ENCODE measurements at regions not wholly inside any gene's neighbourhood (a gene's known extent, or its start where the extent isn't known, plus 50 kb on each side); places are given as distances from the start of the nearest gene placed in this dataset.

DNA sequence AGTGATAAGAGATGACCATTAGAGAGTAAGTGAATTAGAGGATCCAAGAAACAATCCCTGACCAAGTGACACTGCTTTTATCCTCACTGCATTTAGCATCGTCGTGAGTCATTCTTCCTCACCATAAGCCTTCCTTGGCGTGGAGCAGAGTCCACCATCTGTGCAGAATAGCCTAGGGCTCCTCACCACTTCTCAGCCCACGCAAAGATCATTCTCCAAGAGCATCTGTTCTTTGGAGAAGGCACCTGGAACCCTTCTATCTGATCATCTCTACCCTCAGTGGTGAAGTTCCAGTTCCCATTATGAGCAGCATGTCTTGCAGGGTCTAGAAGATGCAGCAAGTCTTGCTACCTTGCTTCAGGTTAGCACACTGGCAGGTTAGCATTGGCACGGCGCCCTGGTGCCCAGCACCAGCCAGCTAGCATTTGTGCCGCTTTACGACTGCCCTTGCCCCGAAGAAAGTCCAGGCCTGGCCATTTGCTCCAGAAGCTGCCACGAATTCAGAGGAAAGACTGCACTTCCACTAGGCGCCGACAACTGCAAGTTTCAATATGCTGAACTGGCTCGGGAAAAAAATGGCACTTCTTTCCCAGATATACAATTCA is 225.8 kb downstream of the TTC32 start:
- DNase-seq = no peak

DNA sequence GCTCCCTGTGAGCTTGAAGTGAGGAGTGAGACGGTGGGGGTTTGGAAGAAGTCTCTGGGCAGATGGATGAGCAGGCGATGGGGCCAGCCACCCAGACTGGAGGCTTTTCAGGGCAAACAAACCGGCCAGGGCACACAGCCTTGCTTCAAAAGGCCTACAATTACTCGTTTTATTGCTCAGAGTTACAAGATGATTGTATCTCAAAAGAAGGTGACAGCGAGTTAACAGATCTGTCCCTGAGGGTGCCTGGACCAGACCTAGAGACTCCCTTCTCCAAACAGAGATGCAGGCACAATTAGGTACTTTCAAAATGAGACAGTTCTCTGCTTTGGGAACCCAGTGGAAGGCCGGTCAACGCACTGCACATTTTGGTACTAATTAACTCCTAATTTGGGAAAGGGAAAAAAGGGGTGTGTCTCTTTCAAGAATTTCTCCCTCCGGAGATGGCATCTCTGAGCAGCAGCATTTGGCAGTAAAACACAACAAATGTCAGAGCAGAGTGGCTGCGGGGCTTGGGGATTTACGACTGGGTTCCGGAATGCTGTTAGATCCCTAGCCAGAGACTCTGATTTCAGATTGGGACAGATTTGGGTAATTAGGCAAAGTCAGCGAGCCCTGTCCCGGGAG is 226.7 kb downstream of the TTC32 start:
- no peak for DNase-seq

- no peak for DNase-seq
These were observed 227.5 kb downstream of the TTC32 start for GRCh38 chr2:19674051-19675002.

GRCh38 chr2:19673213-19673791 is 228.5 kb downstream of the TTC32 start:
- DNase-seq = no peak

- DNase-seq = no peak
These were observed 229.9 kb downstream of the TTC32 start for GRCh38 chr2:19671916-19672315.

- DNase-seq = no peak
These were observed 230.5 kb downstream of the TTC32 start for GRCh38 chr2:19671311-19671710.

DNA sequence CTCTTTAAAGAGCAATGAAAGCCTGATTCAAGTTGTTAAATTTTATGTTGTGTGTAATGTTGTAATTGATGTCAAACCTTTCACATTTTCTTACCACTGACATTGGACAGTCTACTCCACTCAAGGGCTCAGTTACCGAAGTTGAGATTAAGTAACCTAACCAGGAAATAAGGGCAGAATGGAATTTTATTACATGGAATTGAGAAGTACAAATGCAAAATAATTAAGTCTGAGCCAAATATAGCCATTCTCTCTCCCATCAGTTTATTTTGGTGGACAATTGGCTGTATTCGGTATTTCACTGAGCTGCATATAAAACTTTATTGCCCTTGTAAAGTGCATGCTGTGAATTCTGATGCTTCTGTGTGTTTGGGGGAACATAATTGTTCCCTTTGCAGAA is 231.5 kb downstream of the TTC32 start:
- DNase-seq = no peak

DNA sequence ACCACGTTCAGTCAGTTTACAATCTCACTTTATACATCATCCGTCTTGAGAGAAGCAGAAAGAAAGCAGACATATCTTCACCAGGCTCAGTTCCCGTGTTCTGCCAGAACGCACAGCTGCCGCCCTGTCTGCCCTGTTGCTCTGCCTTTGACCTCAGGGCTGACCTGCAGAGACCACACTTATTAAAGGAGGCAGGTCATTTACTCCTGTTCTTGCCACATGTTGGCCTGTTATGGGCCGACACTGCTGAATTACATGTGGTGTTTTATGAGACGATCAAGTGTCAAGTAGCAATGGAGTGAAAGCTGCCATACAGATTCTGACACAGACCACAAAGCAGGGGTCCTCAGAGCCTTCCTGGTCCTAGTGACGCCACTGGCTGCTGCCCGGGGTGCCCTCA is 232.2 kb downstream of the TTC32 start:
- DNase-seq = no peak

DNA sequence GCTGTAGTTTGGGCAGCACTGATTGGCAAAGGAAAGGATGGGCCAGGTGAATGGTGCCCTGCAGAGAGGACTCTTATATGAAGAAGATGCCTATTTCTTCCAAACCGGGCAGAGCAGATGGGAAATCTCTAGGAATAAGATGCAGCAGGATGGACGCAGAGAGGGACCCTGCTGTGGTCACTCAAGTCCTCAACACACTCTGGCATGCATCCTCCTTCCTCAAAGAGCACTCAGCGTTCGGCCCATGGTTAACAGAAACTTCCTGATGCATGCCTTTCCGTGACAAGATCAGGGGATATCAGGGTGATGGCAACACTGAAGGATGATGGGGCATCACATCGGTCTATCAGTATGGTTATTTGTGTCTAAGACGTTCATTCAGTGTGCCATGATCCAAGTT is 232.7 kb downstream of the TTC32 start:
- DNase-seq = no peak

GRCh38 chr2:19667536-19667949 is 234.2 kb downstream of the TTC32 start:
- DNase-seq = no peak

GRCh38 chr2:19667085-19667484 is 234.7 kb downstream of the TTC32 start:
- no peak for DNase-seq

GRCh38 chr2:19664646-19665045 is 237.1 kb downstream of the TTC32 start:
- no peak for DNase-seq

DNA sequence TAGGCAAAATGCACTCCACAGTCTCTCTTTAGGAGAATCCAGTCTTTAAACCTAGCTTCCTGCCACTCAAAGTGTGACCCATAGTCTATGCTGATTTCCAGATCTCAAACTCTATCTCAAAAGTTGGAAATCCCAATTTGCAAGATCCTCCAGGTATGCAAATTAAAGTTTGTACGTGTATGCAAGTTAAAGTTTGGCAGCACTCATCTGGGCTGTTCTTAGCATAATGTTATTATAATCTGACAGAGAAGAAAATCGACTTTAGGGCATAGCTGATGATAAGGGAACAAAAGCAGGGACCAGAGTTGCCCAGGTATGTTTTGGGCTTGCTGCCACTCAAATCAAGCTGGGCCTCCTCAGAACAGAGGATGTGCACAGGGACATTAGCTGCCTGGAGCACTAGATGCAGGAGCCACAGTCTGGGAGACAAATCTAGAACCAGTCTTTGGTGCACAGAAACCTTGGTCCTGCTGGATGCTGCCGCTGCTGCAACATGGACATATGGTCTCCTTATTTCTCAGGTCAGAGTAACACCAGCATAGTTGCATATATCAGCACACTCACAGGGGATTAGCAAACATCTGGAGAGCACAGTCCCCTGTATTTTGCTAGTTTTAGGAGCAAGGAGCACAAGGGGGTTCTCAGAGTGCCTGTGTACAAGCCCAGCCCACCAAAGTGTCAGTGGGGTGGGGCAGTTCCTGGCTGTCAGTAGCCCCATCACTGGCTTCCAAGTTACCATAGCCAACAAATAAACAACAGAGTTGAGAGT is 242.6 kb downstream of the TTC32 start:
- DNase-seq = no peak

GRCh38 chr2:19656011-19656410 is 245.8 kb downstream of the TTC32 start:
- DNase-seq = no peak

DNA sequence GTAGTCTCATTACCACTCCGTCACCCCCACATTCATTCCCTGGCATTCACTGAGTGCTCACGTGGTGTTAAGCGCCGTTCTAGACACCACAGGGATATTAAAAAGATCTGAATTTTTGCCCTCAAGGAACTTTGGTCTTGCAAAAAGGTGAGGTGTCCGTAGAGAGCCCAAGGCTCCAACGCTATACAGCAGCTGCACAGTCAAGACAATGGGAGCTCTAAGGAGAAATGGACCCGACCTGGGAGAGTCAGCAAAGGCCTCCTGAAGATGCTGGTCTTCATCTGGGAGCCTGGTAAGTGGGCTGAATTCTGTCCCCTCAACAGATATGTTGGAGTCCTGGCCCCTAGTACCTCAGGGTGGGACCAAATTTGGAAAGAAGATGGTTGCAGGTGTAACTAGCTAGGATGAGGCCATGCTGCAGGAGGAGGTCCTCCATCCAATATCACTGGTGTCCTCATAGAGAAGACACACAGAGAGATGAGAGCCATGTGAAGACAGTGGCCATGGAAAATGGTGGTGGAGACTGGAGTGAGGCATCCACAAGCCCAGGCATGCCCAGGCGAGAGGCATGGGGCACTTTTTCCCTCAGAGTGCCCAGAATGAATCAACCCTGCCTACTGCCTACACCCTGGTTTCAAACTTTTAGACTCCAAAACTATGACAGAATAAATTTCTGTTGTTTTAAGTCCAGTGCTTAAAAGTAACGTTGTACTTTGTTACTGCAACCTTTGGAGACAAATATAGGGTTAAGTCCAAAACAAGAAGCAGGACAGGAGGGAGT is 247.3 kb downstream of the TTC32 start:
- no peak for DNase-seq

- DNase-seq = no peak
These were observed 248.3 kb downstream of the TTC32 start for GRCh38 chr2:19653509-19653908.

DNA sequence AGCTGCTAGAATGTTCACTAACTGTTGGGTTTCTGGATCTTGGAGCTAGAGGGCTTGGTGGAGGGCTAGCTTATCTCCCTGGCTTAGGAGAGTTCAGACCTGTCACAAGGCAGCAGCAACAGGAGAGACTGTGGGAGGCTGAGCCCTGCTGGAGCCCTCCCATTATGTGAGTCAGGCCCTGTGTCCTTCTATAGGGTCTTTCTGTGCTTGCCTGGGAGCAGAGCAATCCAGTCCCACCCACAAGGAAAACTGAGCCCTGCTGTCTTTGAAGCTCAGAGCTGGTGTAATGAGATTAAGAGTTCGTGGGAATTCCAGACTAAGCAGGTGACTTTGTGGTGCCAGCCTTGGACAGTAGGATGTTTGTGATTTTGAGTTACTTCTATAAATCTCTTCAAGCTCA is 249.0 kb downstream of the TTC32 start:
- DNase-seq = no peak

DNA sequence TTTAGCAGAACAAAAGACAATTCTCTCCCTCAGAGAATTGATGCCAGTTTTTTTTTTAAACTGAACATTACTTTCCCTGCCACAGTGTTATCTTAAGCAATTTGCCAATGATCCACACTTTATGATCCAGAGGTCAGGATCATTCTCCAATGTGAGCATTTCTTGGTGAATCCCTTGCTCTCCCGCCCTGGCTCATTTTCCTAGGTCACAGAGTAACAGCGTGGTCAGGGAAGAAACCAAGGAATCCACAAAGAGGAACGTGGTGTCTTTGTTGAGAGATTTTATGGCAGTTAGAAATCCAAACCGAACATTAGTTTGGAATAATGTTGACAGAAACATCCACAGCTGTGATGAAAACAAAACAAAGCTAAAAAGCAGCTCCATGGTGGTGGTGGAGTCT is 250.3 kb downstream of the TTC32 start:
- DNase-seq = no peak

GRCh38 chr2:19649785-19650380 is 251.9 kb downstream of the TTC32 start:
- DNase-seq = no peak

DNA sequence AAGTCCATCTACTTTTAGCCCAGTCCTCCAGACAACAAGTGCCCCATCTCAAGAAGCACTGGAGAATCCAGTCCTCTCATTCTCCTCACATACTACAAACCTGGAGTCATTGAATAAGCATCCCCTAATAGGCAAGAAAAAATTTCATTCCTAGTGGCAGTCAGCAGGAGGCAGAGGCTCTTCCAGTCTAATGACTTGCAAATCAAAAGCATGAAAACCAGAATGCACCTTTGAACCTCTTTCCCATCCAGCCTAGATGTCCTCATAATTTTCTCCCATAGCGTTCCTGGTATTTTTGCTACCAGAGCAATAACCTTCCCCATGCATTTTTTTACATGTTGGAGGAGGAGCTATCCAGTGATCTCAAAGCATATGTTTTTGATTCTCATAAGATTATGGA is 252.6 kb downstream of the TTC32 start:
- DNase-seq = no peak

DNA sequence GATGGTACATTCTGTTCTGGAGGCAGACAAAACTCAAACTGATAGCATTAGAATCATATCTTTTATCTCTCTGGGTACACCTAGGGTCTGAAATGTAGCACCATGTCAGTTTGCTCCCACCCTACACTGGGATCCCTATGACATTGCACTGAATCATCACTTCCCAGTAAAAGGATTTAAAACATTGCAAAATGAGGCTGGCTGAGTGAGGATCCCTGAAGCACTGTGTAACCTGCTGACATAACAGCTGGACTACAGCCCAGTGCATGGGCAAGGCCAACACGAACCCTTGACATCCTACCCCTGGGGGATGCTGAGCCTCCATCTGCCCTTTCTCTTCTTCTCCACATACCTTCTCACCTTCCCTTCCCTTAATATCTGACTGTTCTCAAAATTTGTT is 253.2 kb downstream of the TTC32 start:
- DNase-seq = no peak

GRCh38 chr2:19646987-19647386 is 254.8 kb downstream of the TTC32 start:
- no peak for DNase-seq
